ENCODE measurements at regions not wholly inside any gene's neighbourhood (a gene's known extent, or its start where the extent isn't known, plus 50 kb on each side); places are given as distances from the start of the nearest gene placed in this dataset.

DNA sequence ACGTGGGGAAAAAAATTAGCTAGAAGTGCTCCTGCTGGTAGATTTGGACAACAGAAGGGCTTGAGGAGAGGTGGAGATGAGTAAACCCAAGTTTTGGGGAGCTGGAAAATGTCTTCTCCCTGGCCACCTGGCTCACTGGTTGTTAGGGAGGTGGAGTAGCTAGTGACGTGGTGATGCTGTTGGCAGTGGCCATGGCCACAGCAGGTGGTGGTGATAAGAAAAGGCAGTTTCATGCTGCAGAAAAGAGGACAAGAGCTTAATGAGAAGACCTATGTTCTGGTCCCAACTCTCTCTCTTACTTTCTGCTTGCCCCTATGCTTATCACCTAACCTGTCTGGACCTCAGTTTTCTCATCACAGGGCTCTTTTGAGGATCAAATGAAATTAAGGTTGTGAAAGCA lies 223.5 kb upstream of the N4BP1 start:
- H3K4me1 ChIP-seq, result no peaks in the 10 kb centered on the region
- ATAC-seq (no peak), DNase-seq (no peak)
- no peaks in the 10 kb centered on the region for H3K27me3 ChIP-seq
- no peak overlapping the region for H3K4me3 ChIP-seq
- TF ChIP-seq, protein P1, sequence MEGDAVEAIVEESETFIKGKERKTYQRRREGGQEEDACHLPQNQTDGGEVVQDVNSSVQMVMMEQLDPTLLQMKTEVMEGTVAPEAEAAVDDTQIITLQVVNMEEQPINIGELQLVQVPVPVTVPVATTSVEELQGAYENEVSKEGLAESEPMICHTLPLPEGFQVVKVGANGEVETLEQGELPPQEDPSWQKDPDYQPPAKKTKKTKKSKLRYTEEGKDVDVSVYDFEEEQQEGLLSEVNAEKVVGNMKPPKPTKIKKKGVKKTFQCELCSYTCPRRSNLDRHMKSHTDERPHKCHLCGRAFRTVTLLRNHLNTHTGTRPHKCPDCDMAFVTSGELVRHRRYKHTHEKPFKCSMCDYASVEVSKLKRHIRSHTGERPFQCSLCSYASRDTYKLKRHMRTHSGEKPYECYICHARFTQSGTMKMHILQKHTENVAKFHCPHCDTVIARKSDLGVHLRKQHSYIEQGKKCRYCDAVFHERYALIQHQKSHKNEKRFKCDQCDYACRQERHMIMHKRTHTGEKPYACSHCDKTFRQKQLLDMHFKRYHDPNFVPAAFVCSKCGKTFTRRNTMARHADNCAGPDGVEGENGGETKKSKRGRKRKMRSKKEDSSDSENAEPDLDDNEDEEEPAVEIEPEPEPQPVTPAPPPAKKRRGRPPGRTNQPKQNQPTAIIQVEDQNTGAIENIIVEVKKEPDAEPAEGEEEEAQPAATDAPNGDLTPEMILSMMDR (IDR thresholded peaks at IDR 0.05), result no peak
- H3K27ac ChIP-seq, result no peak overlapping the region
- intact Hi-C loops (cut with DNase I), result no loop called here
- H3K36me3 ChIP-seq, result no peaks in the 10 kb centered on the region
- H3K9me3 ChIP-seq, result no peaks in the 10 kb centered on the region

DNA sequence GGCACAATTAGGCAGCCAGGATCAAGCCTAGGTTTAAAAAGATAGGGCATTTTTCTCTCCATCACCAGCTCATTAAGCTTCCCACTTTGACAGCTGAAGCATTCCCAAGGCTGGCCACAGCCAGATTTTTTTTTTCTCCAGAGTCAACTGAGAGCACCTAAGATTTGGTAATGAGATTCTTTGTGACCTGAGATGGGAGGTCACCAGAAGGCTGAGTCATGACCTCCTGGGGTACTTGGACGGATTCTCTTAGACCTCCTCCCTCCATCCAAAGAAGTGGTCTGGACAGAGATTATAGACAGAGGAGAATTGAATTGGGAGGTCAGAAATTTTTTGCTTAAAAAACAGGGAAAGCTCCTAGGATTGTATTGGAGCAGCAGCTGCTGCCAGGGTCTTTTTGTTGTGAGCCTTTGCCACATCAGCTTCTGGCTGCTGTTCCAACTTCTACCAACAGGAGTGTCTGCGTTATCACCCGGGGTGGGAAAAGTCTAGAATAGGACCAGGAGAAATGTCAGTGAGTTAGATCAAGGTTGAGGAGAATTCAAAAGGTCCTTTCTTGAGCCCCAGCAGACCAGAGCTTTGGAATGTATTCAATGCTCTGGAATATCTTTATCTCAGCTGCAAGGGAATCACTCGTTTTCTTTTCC lies 221.2 kb upstream of the N4BP1 start:
- Histone ChIP-seq H3K27me3 (no peaks in the 10 kb centered on the region), H3K9me3 (no peaks in the 10 kb centered on the region), H3K4me1 (no peaks in the 10 kb centered on the region), H3K27ac (no peak overlapping the region), H3K4me3 (no peak overlapping the region), H3K36me3 (no peaks in the 10 kb centered on the region)
- intact Hi-C loops (cut with DNase I), result no loop called here
- no peak for ATAC-seq
- no peak for DNase-seq
- TF ChIP-seq, protein P1 (IDR thresholded peaks at IDR 0.05), result no peak

DNA sequence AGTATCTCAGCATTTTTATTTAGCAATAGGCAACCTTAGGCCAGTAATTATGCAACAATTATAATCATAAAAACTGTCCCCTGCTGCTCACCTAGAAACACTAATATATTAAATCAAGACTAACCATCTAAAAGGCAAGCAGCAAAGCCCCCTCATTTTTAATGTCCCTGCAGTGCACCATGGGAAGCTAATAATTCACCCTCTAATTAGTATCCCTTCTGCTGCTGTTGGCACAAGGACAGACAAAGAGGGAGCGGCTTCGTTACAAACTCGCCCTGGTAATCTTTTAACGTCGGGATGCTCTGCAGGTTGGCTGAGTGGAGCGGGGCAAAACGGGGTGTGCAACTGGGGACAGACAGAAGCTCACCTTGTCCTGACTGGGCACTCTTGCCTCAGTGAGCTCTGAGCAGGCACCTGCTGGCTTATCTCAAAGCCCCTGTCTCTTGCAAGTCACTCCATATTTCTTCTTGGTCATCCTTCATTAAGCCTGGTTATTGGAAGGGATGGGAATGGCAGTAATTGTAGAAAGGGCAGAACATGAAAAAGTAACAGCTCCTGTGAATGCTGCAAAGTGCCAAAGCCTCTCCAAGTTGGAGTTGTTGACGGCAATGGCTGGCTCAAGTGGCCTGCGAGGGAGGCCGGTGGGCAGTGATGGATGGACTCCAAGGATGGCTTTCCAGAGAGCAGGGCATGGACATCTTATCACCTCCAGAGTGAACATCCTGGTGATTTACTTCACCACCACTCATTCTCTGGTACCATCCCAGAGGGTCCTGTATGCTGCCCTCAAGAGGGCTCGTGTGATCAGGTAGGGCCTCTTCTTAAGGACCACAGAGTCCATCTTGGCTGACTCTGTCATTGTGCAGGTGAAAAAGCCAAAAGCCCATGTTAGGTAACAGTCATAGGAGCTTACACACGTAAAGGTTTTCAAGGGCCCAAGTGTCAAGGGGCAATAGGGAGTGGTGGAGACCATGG lies 219.6 kb upstream of the N4BP1 start:
- intact Hi-C loops (cut with DNase I), result no loop called here

DNA sequence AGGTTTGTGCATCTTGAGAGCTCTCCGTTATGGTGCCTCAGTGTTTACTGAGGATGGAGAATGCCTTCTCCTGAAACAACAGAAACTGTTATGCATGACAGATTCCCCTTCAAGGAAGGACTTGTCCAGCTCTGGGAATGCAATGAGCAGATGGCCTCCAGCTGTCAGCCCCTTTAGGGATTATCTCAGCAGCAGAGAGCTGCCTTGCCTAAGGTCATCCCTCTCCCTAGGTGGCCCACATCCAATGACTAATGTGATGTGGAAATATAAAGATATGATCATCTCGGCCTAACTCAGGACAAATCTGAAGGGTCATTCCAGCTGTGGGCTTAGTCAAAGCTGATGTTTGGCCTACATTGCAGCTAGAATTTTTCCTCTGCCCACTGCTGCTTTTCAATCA lies 214.3 kb upstream of the N4BP1 start:
- DNase-seq, result no peak
- H3K27ac ChIP-seq, result no peak overlapping the region
- TF ChIP-seq, protein P1 (IDR thresholded peaks at IDR 0.05), result no peak
- intact Hi-C loops (cut with DNase I), result loop anchor here (5.0 kb wide), 1 partner anchor 93 kb away; no protein-coding TSS in a partner anchor
- H3K4me3 ChIP-seq, result no peak overlapping the region
- no peaks in the 10 kb centered on the region for H3K27me3 ChIP-seq
- H3K4me1 ChIP-seq, result no peaks in the 10 kb centered on the region
- no peaks in the 10 kb centered on the region for H3K9me3 ChIP-seq
- no peaks in the 10 kb centered on the region for H3K36me3 ChIP-seq
- ATAC-seq, result no peak

More for the DNA sequence above, 219.6 kb upstream of the N4BP1 start:
- no peak for ATAC-seq
- H3K27me3 ChIP-seq, result no peaks in the 10 kb centered on the region
- no peaks in the 10 kb centered on the region for H3K4me1 ChIP-seq
- no peak overlapping the region for H3K27ac ChIP-seq
- no peak for DNase-seq
- no peak overlapping the region for H3K4me3 ChIP-seq
- H3K36me3 ChIP-seq, result no peaks in the 10 kb centered on the region
- H3K9me3 ChIP-seq, result no peaks in the 10 kb centered on the region
- TF ChIP-seq, protein P1 (IDR thresholded peaks at IDR 0.05), result no peak

DNA sequence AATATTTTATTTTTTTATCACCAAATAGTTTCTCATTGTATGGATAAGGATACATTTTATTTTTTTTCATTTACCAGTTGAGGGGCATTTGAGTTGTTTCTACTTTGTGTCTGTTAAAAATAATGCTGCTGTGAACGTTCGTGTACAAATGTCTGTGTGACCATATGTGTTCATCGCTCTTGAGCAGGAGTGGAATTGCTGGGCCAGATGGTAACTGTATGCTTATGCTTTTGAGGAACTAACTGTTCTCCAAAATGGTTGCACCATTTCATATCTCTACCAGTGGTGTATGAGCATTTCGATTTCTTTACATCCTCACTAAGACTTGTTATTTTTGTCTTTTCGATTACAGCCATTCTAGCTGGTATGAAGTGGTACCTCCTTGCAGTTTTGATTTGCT lies 212.5 kb upstream of the N4BP1 start:
- no peak overlapping the region for H3K27ac ChIP-seq
- no peak overlapping the region for H3K4me3 ChIP-seq
- DNase-seq (no peak), ATAC-seq (no peak)
- H3K27me3 ChIP-seq, result no peaks in the 10 kb centered on the region
- no peaks in the 10 kb centered on the region for H3K36me3 ChIP-seq
- intact Hi-C loops (cut with DNase I), result loop anchor here (5.0 kb wide), 1 partner anchor 95 kb away; no protein-coding TSS in a partner anchor
- TF ChIP-seq, protein P1 (IDR thresholded peaks at IDR 0.05), result no peak
- H3K9me3 ChIP-seq, result no peaks in the 10 kb centered on the region
- no peaks in the 10 kb centered on the region for H3K4me1 ChIP-seq

Data from upper lobe of right lung (tissue), 1 donor.